H9 (cell line): ENCODE measurements at regions not wholly inside any gene's neighbourhood (a gene's known extent, or its start where the extent isn't known, plus 50 kb on each side); places are given as distances from the start of the nearest gene placed in this dataset.

Experiments used
- DNase-seq: peaks from one replicate; pipeline ENCODE4 v3.0.0-alpha.2; 2017
- H2AFZ ChIP-seq: one replicate; pipeline ENCODE4 v1.6.1; 2013; ENCODE audit warnings: mild to moderate bottlenecking, low read length, control low read depth, moderate library complexity
- H2AK5ac ChIP-seq: 2 replicates; pipeline ENCODE4 v1.6.1; 2013; ENCODE audit warnings: low read length, control low read depth, mixed read lengths; ENCODE audit not compliant: insufficient read length
- H2BK120ac ChIP-seq: one replicate; pipeline ENCODE4 v1.6.1; 2013; ENCODE audit warnings: low read depth, mild to moderate bottlenecking, low read length, control low read depth, inconsistent platforms; ENCODE audit not compliant: poor library complexity, severe bottlenecking
- H2BK12ac ChIP-seq: 2 replicates; pipeline ENCODE4 v1.6.1; 2013; ENCODE audit warnings: low read length, control low read depth, mixed read lengths, low read depth; ENCODE audit not compliant: insufficient read length
- H2BK15ac ChIP-seq: 2 replicates; pipeline ENCODE4 v1.6.1; 2013; ENCODE audit warnings: low read depth, low read length, control low read depth
- H2BK20ac ChIP-seq: one replicate; pipeline ENCODE4 v1.6.1; 2013; ENCODE audit warnings: low read depth, mild to moderate bottlenecking, low read length, control low read depth, inconsistent platforms; ENCODE audit not compliant: poor library complexity, severe bottlenecking
- H2BK5ac ChIP-seq: 2 replicates; pipeline ENCODE4 v1.6.1; 2013; ENCODE audit warnings: low read length, control low read depth, mixed read lengths; ENCODE audit not compliant: insufficient read length
- H3K14ac ChIP-seq: 2 replicates; pipeline ENCODE4 v1.6.1; 2013; ENCODE audit warnings: low read length, control low read depth; ENCODE audit not compliant: insufficient read depth
- H3K18ac ChIP-seq: 2 replicates; pipeline ENCODE4 v1.6.1; 2013; ENCODE audit warnings: low read depth, mild to moderate bottlenecking, mixed read lengths, low read length, control low read depth; ENCODE audit not compliant: insufficient read length
- H3K23ac ChIP-seq: 2 replicates; pipeline ENCODE4 v1.6.1; 2013; ENCODE audit warnings: low read length, control low read depth, mixed read lengths, low read depth; ENCODE audit not compliant: insufficient read length
- H3K23me2 ChIP-seq: 2 replicates; pipeline ENCODE4 v1.6.1; 2013; ENCODE audit warnings: low read depth, mild to moderate bottlenecking, mixed read lengths, low read length, control low read depth; ENCODE audit not compliant: insufficient read length, poor library complexity, severe bottlenecking
- H3K27ac ChIP-seq: 2 replicates; pipeline ENCODE4 v1.5.1; 2013; ENCODE audit warnings: low read length, control low read depth, mixed read lengths, low read depth; ENCODE audit not compliant: insufficient read length
- H3K27me3 ChIP-seq: 2 replicates; pipeline ENCODE4 v1.6.1; 2013; ENCODE audit warnings: low read length, control low read depth, inconsistent platforms; ENCODE audit not compliant: insufficient read depth
- H3K4ac ChIP-seq: 2 replicates; pipeline ENCODE4 v1.6.1; 2013; ENCODE audit warnings: low read depth, mild to moderate bottlenecking, control low read depth, inconsistent platforms, low read length, moderate library complexity
- H3K4me1 ChIP-seq: 2 replicates; pipeline ENCODE4 v1.6.1; 2013; ENCODE audit warnings: low read length, control low read depth, inconsistent platforms; ENCODE audit not compliant: insufficient read depth
- H3K4me2 ChIP-seq: 2 replicates; pipeline ENCODE4 v1.6.1; 2013; ENCODE audit warnings: low read length, control low read depth, mixed read lengths; ENCODE audit not compliant: insufficient read length, insufficient read depth
- H3K56ac ChIP-seq: 2 replicates; pipeline ENCODE4 v1.6.1; 2013; ENCODE audit warnings: low read depth, mild to moderate bottlenecking, mixed read lengths, low read length, control low read depth; ENCODE audit not compliant: insufficient read length
- H3K79me1 ChIP-seq: 2 replicates; pipeline ENCODE4 v1.6.1; 2013; ENCODE audit warnings: low read depth, mild to moderate bottlenecking, moderate library complexity, low read length, control low read depth, inconsistent platforms; ENCODE audit not compliant: insufficient read depth, poor library complexity, severe bottlenecking
- H3K79me2 ChIP-seq: 2 replicates; pipeline ENCODE4 v1.6.1; 2013; ENCODE audit warnings: low read length, control low read depth, inconsistent platforms; ENCODE audit not compliant: insufficient read depth
- H3K9ac ChIP-seq: 2 replicates; pipeline ENCODE4 v1.6.1; 2013; ENCODE audit warnings: low read length, control low read depth, mixed read lengths; ENCODE audit not compliant: insufficient read length; ENCODE audit errors: extremely low read depth
- H3K9me3 ChIP-seq: one replicate; pipeline ENCODE4 v1.6.1; 2013; ENCODE audit warnings: low read depth, low read length, inconsistent platforms; ENCODE audit not compliant: control insufficient read depth
- H3T11ph ChIP-seq: one replicate; pipeline ENCODE4 v1.6.1; 2013; ENCODE audit warnings: mild to moderate bottlenecking, low read length, control low read depth, inconsistent platforms
- H4K20me1 ChIP-seq: one replicate; pipeline ENCODE4 v1.6.1; 2013; ENCODE audit not compliant: control insufficient read depth, insufficient read length, insufficient read depth
- H4K5ac ChIP-seq: 2 replicates; pipeline ENCODE4 v1.6.1; 2013; ENCODE audit warnings: low read depth, mild to moderate bottlenecking, mixed read lengths, low read length, control low read depth; ENCODE audit not compliant: insufficient read length
- H4K8ac ChIP-seq: replicated peaks from 2 replicates; pipeline ENCODE4 v1.6.1; 2013; ENCODE audit warnings: low read length, control low read depth, mixed read lengths, low read depth; ENCODE audit not compliant: insufficient read length
- H4K91ac ChIP-seq: 2 replicates; pipeline ENCODE4 v1.6.1; 2013; ENCODE audit warnings: low read depth, mild to moderate bottlenecking, moderate library complexity, mixed read lengths, low read length, control low read depth; ENCODE audit not compliant: insufficient read length
- H3K27ac Mint-ChIP-seq, 3 experiments: 2 replicates in 2 of 3; 3 replicates in 1 of 3; pipeline ENCODE4 v1.8.0; 2020 to 2021; ENCODE audit warnings: mixed read lengths in 3 of 3, mild to moderate bottlenecking in 1 of 3, moderate library complexity in 1 of 3
- H3K27me3 Mint-ChIP-seq: 2 replicates; pipeline ENCODE4 v1.8.0; 2021; ENCODE audit warnings: low read depth, mild to moderate bottlenecking, moderate library complexity, mixed read lengths
- H3K36me3 Mint-ChIP-seq, 3 experiments: 2 replicates in 2 of 3; 3 replicates in 1 of 3; pipeline ENCODE4 v1.8.0; 2020 to 2021; ENCODE audit warnings: low read depth in 3 of 3, mixed read lengths in 3 of 3; ENCODE audit not compliant: insufficient read depth in 1 of 3
- H3K4me1 Mint-ChIP-seq, 2 experiments: 2 replicates each; pipeline ENCODE4 v1.8.0; 2020; ENCODE audit warnings: mixed read lengths in 2 of 2
- H3K4me3 Mint-ChIP-seq, 2 experiments: 2 replicates in 1 of 2; 3 replicates in 1 of 2; pipeline ENCODE4 v1.8.0; 2020 to 2021; ENCODE audit warnings: mild to moderate bottlenecking in 2 of 2, mixed read lengths in 2 of 2, moderate library complexity in 1 of 2
- H3K9me3 Mint-ChIP-seq, 2 experiments: 2 replicates in 1 of 2; 3 replicates in 1 of 2; pipeline ENCODE4 v1.8.0; 2020; ENCODE audit warnings: mild to moderate bottlenecking in 2 of 2, mixed read lengths in 2 of 2, moderate library complexity in 1 of 2
- CTCF ChIP-seq: fragments of 200-600 bp; sonication (generic); conservative IDR thresholded peaks from 3 replicates; pipeline ENCODE4 v1.8.0; 2021; ENCODE audit warnings: antibody characterized with exemption, mild to moderate bottlenecking

- Histone ChIP-seq H3K9me3 (no peaks in the 10 kb centered on the region), H3K9ac (no peak overlapping the region), H3K27ac (no peak overlapping the region), H2BK12ac (no peak overlapping the region), H3K4me1 (no peaks in the 10 kb centered on the region), H3K56ac (no peak overlapping the region), H2AK5ac (no peak overlapping the region), H4K20me1 (no peaks in the 10 kb centered on the region), H4K8ac (no peak overlapping the region), H2BK120ac (no peak overlapping the region), H2BK15ac (no peak overlapping the region), H3K27me3 (no peaks in the 10 kb centered on the region), H3T11ph (no peak overlapping the region), H2BK5ac (no peak overlapping the region), H3K23ac (no peak overlapping the region), H3K79me2 (no peaks in the 10 kb centered on the region), H3K18ac (no peak overlapping the region), H2AFZ (no peak overlapping the region), H3K79me1 (no peaks in the 10 kb centered on the region), H3K4me2 (no peak overlapping the region), H3K4ac (no peak overlapping the region), H4K91ac (no peak overlapping the region), H3K23me2 (no peaks in the 10 kb centered on the region), H2BK20ac (no peak overlapping the region), H4K5ac (no peak overlapping the region), H3K14ac (no peak overlapping the region)
- no peak for DNase-seq
- Mint-ChIP-seq H3K4me1 (peaks cover 5 to 8% of the 10 kb centered on the region in 2 experiments), H3K4me3 (no peak overlapping the region), H3K27me3 (no peaks in the 10 kb centered on the region), H3K36me3 (no peaks in the 10 kb centered on the region), H3K27ac (no peak overlapping the region), H3K9me3 (no peaks in the 10 kb centered on the region)
- no peak for TF ChIP-seq CTCF
These were observed 475.0 kb upstream of the CBLB start for GRCh38 chr3:106343811-106344210.
